GM18498 (cell line): ENCODE measurements at regions not wholly inside any gene's neighbourhood (a gene's known extent, or its start where the extent isn't known, plus 50 kb on each side); places are given as distances from the start of the nearest gene placed in this dataset.
"Not testable (repeated sequence)": the region's sequence is repeated elsewhere in the genome, so short reads cannot be mapped to it uniquely, and the experiment has no call there.

Experiments used
- ATAC-seq: cut with Tn5 transposase; IDR thresholded peaks from one replicate; pipeline ENCODE4 v1.9.1; 2021; ENCODE audit warnings: mild to moderate bottlenecking, moderate library complexity; ENCODE audit not compliant: unreplicated experiment

DNA sequence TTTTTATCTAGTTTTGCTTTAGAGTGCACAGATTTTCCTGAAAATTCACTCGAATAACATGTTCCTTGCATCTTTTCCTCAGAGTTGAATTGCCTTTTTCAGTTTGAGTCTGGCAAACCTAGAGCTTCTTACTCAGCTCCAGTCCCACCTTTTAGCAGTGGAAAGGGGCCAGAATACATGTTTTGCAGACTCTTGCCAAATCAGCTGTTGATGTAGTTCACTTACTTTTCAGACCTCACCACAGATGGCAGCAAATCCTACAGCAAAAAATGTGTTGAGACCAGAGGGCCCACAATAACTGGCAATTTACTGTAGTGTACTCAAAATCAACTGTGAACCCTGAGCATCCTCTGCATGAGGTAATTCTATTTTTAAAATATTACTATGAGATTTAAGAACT, 545.2 kb upstream of the ACO1 start:
- ATAC-seq, result no peak

- ATAC-seq, result no peak
These were observed 543.7 kb upstream of the ACO1 start for GRCh38 chr9:31840702-31841101.

DNA sequence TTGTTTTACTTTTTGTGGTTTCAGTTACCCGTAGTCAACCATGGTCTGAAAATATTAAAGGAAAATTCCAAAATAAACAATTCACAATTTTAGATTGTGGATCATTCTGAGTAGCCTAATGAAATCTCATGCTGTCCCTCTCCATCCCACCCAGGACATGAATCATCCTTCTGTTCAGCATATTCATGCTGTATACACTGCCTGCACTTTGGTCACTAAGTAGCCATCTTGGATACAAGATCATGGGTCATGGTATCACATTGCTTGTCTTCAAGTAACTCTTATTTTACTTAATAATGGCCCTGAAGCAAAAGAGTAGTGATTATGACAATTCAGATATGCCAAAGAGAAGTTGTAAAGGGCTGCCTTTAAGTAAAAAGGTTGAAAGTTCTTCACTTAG, 536.5 kb upstream of the ACO1 start:
- ATAC-seq, result no peak

GRCh38 chr9:31848505-31849285, 535.7 kb upstream of the ACO1 start:
- no peak for ATAC-seq

- no peak for ATAC-seq
These were observed 530.3 kb upstream of the ACO1 start for GRCh38 chr9:31854187-31854586.

DNA sequence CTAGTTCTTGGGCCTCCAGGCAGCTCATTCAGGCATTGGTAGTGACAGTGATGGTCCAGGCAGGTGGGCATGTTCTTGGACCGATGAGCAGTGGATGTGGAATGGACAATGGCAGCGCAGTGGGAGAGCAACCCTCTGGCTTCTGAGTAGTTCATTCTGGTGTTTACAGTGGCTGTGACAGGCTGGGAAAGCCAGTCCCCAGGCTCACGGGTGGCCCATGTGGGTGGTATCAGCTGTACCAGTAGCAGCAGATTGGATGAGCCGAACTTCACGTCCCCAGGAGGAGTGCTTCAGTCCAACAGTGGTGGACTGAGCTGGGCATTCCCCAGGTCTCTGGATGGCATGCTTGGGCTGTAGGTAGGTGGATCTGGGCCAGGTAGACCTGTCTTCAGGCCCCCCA, 515.6 kb upstream of the ACO1 start:
- ATAC-seq, result no peak

DNA sequence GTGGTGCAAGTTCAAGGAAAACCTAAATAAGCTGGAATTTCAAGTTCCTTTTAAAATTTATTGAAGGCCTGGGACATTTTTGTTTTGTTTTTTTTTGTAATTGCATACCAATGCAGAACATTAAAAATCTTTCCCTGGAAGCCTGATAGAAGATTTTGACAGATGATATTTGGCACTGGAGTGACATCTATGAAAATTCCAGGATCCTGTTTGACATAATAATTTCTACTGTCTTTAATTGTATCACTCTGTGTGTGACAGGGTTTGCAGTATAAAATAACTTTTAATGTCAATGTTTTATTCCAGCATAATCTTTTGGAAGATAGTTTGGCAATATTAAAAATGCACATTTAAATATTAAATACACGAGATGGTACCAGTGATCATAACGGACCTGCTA, 514.2 kb upstream of the ACO1 start:
- no peak for ATAC-seq

DNA sequence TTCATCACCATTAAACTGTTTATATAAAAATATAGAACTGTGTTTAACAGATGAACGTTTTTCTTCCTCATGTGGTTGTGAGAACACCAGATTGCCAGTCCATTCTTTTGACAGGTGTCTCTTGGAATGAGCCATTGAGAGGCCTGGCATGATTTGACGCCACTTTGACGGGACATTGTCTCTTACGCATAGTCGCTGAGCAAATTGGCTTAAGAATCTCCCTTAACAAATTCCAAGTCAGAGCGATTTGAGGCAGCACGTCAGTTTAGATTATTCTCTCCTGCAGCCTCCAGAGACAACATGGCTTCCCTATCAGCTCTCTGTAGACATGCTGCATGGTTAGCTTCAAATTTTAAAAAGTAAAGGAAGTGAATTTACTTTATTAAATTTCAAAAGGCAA, 510.7 kb upstream of the ACO1 start:
- ATAC-seq, result no peak

DNA sequence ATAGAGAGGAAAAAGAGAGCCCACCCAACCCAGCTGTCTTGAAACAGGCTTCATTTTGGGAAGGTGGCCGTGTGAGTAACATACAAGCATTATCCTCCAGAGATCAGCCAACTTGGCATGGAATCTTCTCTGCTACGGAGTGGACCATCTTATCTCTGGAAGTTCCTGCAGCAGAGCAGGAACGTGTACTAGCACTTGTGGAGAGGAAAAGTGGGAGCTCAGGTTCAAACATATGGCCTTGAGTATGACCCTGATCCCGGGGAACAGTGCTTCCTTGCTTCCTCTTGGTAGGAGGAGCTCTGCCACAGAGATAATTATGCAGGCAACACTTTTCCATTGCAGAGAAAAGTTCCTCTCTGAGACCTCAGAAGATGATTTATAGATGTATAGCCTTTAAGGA, 490.4 kb upstream of the ACO1 start:
- ATAC-seq, result no peak

DNA sequence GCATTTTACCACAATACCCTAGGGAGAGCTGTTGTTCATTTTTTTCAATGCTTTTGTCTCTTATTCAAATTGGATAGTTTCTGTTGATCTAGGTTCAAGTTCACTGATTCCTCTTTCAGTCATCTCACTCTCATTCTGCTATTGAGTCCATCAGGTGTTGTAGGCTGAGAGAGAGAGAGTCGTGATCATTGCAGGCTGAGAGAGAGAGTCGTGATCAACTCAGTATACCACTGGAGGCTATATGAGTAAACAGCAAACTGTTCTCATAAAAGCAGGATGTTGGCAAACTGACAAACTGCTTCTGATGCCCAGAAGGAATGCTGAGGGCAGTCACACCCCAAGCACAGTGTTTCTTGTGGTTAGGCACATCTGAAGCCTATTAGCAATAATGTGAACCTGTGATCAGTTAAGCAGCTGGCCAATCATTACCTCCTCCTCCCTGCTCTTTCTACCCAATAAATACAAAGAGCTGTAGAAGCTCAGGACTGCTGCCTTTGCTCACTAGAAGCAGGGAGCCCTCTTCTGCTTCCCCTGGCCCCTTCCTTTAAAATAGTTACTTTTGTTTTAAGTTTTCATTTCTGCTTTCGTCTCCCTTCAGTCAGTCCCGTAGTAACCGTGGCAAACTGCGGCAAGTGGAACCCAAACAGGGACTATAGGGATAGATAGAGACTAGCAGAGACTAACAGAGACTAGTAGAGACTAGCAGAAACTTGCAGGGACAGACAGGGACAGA, 476.1 kb upstream of the ACO1 start:
- ATAC-seq, result peak; percentile 84

DNA sequence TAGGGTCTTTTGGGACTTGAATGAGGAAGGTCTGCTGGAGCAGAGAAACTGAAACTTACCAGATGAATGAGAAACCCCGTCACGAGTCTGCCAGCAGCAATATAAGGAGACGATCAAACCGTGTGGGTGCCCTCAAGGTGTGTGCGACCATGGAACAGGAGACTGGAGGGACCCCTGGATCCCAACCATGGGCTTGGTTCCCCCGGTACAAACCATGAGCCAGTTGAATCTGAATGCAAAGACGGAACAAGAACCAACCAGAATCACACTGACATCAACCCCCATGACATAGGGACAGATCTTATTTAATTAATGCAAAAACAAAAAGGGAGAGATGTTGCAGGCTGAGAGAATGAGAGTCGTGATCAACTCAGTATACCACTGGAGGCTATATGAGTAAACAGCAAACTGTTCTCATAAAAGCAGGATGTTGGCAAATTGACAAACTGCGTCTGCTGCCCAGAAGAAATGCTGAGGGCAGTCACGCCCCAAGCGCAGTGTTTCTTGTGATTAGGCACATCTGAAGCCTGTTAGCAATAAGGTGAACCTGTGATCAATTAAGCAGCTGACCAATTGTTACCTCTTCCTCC, 475.5 kb upstream of the ACO1 start:
- peak; percentile 39 for ATAC-seq

DNA sequence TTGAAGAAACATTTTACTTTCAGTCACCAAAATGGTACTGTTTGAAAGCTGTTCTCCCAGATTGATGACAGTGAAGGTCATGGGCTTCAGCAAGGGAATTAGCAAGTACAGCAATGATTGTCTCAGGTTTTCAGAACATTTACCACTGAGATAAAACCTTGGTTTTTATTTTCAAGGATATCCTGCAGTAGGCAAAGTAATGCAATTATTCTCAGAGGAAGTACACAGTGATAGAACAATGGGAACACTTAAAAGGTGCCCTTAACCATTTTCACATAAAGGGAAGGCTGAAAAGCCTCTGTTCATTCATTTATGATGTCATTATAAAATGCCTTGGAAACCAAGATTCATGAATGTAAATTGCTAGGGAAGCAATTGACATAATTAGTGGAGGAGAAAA, 471.8 kb upstream of the ACO1 start:
- no peak for ATAC-seq

DNA sequence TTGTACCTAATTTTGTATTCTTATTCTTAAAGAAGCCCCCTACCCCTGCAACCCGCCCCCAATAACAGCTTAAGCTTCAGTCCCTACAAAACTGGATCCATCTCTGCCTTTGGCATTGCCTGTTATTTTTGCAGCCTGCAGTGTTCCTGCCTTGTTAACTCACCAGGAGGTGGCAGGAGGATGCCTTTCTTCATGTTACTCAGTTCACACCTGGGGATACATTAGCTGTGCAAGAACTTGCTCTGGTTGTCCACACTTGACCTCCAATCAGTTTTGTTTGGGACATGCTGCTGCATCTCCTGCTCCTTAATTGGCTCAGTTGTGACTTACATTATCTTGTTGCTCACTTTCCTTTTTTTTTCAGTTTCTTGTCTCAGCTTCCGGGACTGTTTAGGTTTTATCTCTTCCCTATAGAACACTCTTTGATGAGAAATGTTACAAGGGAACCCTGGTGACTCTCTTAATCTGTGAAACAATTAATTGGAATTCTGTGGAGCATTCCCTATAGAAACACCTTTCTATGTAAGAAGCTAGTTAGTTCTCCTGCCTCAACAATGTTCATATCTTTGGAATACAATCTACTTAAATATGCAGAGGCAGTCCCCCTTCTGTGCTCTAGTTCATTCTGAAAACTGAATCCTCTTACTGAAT, 467.7 kb upstream of the ACO1 start:
- ATAC-seq, result no peak

GRCh38 chr9:31937737-31938136, 446.7 kb upstream of the ACO1 start:
- not testable (repeated sequence) for ATAC-seq

- ATAC-seq, result no peak
These were observed 433.7 kb upstream of the ACO1 start for GRCh38 chr9:31950756-31951155.

- ATAC-seq, result no peak
These were observed 425.9 kb upstream of the ACO1 start for GRCh38 chr9:31958572-31958971.

GRCh38 chr9:31969552-31969951, 414.9 kb upstream of the ACO1 start:
- ATAC-seq, result no peak

DNA sequence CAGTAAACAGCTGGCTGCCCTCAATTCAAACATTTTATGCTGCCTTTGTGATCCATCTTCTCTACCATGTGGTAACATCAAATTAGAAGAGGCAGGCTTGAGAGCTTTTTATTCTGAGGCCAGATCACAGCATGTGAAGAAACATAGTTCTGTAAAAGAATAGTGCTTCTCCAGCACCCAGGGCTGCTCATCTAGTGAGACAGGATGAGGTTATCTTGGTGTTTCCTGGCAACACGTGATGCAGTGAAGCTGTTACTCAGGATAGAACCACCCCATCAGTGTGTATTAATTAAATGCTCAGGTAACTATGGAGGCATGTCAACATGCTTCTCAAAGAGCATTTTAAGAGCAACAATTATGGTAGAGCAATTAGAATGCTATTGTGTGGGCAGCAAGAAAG, 400.5 kb upstream of the ACO1 start:
- no peak for ATAC-seq

DNA sequence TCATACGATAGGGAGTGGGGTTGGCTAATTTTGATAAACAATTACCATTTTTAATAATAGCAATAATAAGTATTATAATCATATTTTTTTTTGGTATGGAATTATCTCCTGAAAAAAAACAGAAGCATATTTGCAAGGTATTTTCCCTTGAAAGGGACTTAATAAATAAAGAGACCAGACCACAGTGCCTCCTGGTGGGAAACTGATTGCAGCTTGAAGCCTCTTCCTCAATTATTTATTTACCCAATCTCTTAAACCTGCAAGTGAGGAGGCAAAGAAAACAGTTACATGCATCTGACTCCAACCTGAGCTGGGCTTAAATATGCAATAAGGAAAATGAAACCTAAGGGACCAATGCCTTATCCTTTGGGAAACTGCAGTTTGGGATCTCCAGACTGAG, 388.1 kb upstream of the ACO1 start:
- no peak for ATAC-seq

DNA sequence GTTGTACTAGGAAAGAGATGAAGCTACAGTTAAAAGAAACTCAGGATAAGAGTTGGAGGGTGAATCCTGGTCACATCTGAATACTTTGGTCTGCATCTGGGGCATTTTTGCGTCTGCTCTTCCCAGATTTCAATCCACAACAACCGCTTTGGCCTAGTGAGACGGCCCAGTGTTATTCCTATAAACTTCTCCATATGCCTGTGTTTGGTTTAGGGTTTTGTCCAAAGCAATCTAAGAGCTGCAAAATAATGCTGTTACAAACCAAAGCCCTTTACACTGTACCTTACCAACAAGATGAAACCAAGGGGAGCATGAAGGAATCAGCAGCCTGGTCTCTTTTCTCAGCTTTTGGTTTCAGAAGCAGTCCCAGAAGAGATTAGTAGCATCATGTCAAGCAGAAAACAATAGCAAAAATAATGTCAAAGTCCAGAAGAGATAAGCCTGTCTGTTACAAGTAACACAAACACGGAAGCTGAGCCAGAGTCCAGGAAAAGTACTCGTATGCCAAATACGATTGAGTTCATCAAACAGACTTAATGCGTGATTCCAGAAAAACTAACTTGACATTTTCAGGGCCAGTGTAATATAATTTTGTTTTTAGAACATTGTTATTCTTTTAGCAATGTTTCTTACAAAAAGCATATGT, 379.9 kb upstream of the ACO1 start:
- ATAC-seq, result no peak

DNA sequence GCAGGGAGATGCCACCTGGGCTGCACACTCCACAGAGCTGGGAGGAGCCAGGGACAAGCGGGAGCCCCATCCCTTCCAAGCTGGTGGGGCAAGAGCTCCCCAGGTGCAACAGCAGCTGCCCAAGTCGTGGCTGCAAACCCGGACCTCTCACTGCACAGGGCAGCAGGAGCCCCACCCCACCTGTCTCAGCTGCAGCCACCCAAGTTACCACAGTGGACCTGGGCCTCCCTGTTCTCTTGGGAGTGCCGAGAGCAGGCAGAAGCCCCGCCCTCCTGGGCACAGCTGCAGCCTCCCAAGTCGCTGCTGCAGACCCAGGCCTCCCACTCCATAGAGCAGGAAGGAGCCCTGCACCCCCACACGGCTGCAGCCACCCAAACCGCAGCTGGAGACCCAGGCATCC, 374.1 kb upstream of the ACO1 start:
- no peak for ATAC-seq
